ENCODE measurements at regions not wholly inside any gene's neighbourhood (a gene's known extent, or its start where the extent isn't known, plus 50 kb on each side); places are given as distances from the start of the nearest gene placed in this dataset.

DNA sequence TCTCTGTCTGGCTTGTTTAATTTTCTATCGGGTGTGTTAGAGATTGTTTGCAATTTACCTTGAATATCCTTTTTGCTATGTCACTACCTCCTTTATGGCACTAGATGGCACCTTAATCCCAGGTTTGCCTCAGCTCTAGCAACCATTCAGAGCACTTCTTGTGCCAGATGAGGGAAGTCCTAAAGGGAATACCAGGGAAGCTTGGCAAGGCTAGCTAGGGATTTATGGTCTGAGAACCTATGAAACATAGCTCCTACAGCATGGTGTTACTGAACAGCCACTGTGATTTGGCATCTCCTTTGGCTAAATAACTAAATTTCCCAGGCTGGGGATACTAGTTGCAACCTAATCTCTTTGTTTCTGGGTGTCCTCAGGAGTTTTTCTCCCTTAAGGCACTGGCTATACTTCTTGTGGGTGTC lies 69.0 kb upstream of the VOPP1 start:
- TF ChIP-seq, protein P1, sequence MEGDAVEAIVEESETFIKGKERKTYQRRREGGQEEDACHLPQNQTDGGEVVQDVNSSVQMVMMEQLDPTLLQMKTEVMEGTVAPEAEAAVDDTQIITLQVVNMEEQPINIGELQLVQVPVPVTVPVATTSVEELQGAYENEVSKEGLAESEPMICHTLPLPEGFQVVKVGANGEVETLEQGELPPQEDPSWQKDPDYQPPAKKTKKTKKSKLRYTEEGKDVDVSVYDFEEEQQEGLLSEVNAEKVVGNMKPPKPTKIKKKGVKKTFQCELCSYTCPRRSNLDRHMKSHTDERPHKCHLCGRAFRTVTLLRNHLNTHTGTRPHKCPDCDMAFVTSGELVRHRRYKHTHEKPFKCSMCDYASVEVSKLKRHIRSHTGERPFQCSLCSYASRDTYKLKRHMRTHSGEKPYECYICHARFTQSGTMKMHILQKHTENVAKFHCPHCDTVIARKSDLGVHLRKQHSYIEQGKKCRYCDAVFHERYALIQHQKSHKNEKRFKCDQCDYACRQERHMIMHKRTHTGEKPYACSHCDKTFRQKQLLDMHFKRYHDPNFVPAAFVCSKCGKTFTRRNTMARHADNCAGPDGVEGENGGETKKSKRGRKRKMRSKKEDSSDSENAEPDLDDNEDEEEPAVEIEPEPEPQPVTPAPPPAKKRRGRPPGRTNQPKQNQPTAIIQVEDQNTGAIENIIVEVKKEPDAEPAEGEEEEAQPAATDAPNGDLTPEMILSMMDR (IDR thresholded peaks at IDR 0.05): peak; percentile 90
- no peak for TF ChIP-seq ZFX (IDR thresholded peaks at IDR 0.05; ENCODE audit: borderline replicate concordance)
